ENCODE measurements at regions not wholly inside any gene's neighbourhood (a gene's known extent, or its start where the extent isn't known, plus 50 kb on each side); places are given as distances from the start of the nearest gene placed in this dataset.
"Not testable (repeated sequence)": the region's sequence is repeated elsewhere in the genome, so short reads cannot be mapped to it uniquely, and the experiment has no call there.

GRCh38 chr10:16242859-16243613 lies 193.8 kb upstream of the PTER start:
- DNase-seq: no peak

GRCh38 chr10:16250136-16250535 lies 186.7 kb upstream of the PTER start:
- not testable (repeated sequence) for DNase-seq

- DNase-seq: no peak
These were observed 180.5 kb upstream of the PTER start for GRCh38 chr10:16256336-16256735.

GRCh38 chr10:16258291-16259040 lies 178.3 kb upstream of the PTER start:
- no peak for DNase-seq

GRCh38 chr10:16259726-16260125 lies 177.1 kb upstream of the PTER start:
- DNase-seq: no peak

GRCh38 chr10:16260388-16260787 lies 176.4 kb upstream of the PTER start:
- no peak for DNase-seq

GRCh38 chr10:16271571-16271970 lies 165.2 kb upstream of the PTER start:
- no peak for DNase-seq

GRCh38 chr10:16274911-16275310 lies 161.9 kb upstream of the PTER start:
- DNase-seq: no peak

GRCh38 chr10:16280595-16280994 lies 156.2 kb upstream of the PTER start:
- DNase-seq: no peak

- DNase-seq: no peak
These were observed 144.4 kb upstream of the PTER start for GRCh38 chr10:16292366-16292765.

GRCh38 chr10:16297069-16297468 lies 139.7 kb upstream of the PTER start:
- no peak for DNase-seq

- no peak for DNase-seq
These were observed 139.2 kb upstream of the PTER start for GRCh38 chr10:16297642-16298041.

GRCh38 chr10:16304311-16304710 lies 132.5 kb upstream of the PTER start:
- no peak for DNase-seq

- no peak for DNase-seq
These were observed 126.4 kb upstream of the PTER start for GRCh38 chr10:16310440-16310839.

- no peak for DNase-seq
These were observed 122.6 kb upstream of the PTER start for GRCh38 chr10:16314259-16314658.

GRCh38 chr10:16316733-16317390 lies 119.9 kb upstream of the PTER start:
- DNase-seq: no peak

- no peak for DNase-seq
These were observed 95.2 kb upstream of the PTER start for GRCh38 chr10:16341637-16342036.

GRCh38 chr10:16348891-16349290 lies 87.9 kb upstream of the PTER start:
- DNase-seq: no peak

- DNase-seq: no peak
These were observed 84.7 kb upstream of the PTER start for GRCh38 chr10:16352146-16352545.

GRCh38 chr10:16360001-16360400 lies 76.8 kb upstream of the PTER start:
- DNase-seq: no peak

GRCh38 chr10:16360425-16360824 lies 76.4 kb upstream of the PTER start:
- no peak for DNase-seq

GRCh38 chr10:16361086-16361485 lies 75.7 kb upstream of the PTER start:
- DNase-seq: no peak

- no peak for DNase-seq
These were observed 73.1 kb upstream of the PTER start for GRCh38 chr10:16363741-16364140.

All from activated CD4-positive, alpha-beta T cell treated with anti-CD3 and anti-CD28 coated beads, Interleukin-2, amount 50 U/mL, for 16 hours (primary cell).